ENCODE measurements at regions not wholly inside any gene's neighbourhood (a gene's known extent, or its start where the extent isn't known, plus 50 kb on each side); places are given as distances from the start of the nearest gene placed in this dataset.

DNA sequence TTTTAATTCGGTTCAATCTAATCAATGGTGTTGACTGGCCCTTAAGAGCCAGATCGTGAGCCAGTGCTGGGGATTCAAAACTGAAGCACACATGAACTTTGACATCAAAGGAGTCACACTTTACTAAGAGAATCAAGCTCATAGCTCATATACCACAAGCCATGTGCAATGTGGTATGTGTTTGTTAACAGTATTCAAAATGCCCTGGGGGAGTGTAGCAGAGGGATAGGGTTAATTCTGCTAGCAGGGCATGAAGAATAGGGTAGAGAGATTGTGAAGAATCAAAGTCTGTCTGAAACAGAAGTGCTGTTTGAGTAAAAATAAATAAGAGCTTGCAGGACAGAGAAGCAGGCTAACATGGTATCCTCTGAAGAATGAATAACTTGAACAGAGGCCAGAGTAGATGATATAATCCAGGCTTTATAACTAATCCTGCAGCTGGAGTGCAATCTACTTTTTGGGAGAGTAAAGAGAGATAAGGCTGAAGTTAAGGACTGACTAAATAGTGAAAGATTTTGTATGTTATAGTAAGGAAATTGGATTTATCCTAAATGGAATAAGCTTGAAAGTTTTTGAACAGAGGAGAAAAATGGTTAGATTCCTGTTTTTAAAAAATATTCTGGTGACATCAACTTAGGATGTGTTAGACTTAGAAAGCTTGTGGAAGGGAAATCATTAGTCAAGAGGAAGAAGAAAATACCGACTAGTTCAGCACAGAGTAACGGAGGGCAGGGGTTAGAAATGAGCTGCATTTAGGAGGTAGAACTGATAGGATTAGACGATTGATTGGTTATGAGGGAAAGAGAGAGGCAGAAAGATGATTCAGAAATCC lies 292.0 kb downstream of the NFKBIZ start:
- Histone ChIP-seq H2AK5ac (ENCODE audit: low read length) (no peak overlapping the region), H4K5ac (ENCODE audit: low read length) (no peak overlapping the region), H3K9ac (ENCODE audit: low read length) (no peak overlapping the region), H3K18ac (ENCODE audit: low read length) (no peak overlapping the region), H3K36me3 (ENCODE audit: control insufficient read depth, insufficient read depth, low read length) (no peaks in the 10 kb centered on the region), H3K79me2 (ENCODE audit: control insufficient read depth, insufficient read depth, low read length) (no peaks in the 10 kb centered on the region), H3K56ac (ENCODE audit: low read length) (no peak overlapping the region), H3K4me3 (ENCODE audit: low read length) (no peak overlapping the region), H3K27ac (ENCODE audit: low read depth, low read length) (no peak overlapping the region), H3K79me1 (ENCODE audit: low read length) (no peaks in the 10 kb centered on the region), H3K23ac (ENCODE audit: low read length) (no peak overlapping the region), H2BK5ac (ENCODE audit: low read length) (no peak overlapping the region), H3K4me2 (ENCODE audit: low read length) (no peak overlapping the region), H3K4me1 (ENCODE audit: control insufficient read depth, low read depth, low read length) (no peaks in the 10 kb centered on the region), H2BK15ac (replicated peaks; ENCODE audit: low read depth) (no peak overlapping the region), H2BK120ac (ENCODE audit: low read depth, low read length) (no peak overlapping the region), H3K4ac (ENCODE audit: low read depth, low read length) (no peak overlapping the region), H4K8ac (ENCODE audit: low read depth, low read length) (no peak overlapping the region), H3K27me3 (ENCODE audit: insufficient read depth, low read length, poor library complexity) (no peaks in the 10 kb centered on the region)
- no peak for DNase-seq
- WGBS (ENCODE audit: extremely low coverage, insufficient coverage, low lambda C conversion rate): no CpG with 5 or more reads among the region's 5 CpGs

DNA sequence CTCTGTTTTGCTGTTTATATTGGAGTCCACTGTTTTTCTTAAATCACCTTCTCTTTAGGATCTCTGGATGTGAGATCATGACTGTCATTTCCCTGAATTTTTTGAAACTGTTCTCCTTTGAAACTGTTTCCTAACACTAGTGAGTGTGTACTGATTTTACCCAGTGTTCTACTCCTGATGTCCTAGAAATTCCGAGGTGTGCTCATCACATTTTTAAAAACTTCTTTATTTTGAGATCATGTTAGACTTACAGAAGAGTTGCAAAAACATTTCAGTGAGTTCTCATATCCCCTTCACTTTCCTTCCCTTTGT lies 292.6 kb downstream of the NFKBIZ start:
- Histone ChIP-seq H2AK5ac (ENCODE audit: low read length) (no peak overlapping the region), H3K4me2 (ENCODE audit: low read length) (no peak overlapping the region), H3K9ac (ENCODE audit: low read length) (no peak overlapping the region), H2BK120ac (ENCODE audit: low read depth, low read length) (no peak overlapping the region), H3K4ac (ENCODE audit: low read depth, low read length) (no peak overlapping the region), H3K79me1 (ENCODE audit: low read length) (no peaks in the 10 kb centered on the region), H3K4me3 (ENCODE audit: low read length) (no peak overlapping the region), H4K8ac (ENCODE audit: low read depth, low read length) (no peak overlapping the region), H3K27me3 (ENCODE audit: insufficient read depth, low read length, poor library complexity) (no peaks in the 10 kb centered on the region), H2BK15ac (replicated peaks; ENCODE audit: low read depth) (no peak overlapping the region), H3K4me1 (ENCODE audit: control insufficient read depth, low read depth, low read length) (no peaks in the 10 kb centered on the region), H3K56ac (ENCODE audit: low read length) (no peak overlapping the region), H3K23ac (ENCODE audit: low read length) (no peak overlapping the region), H3K18ac (ENCODE audit: low read length) (no peak overlapping the region), H3K36me3 (ENCODE audit: control insufficient read depth, insufficient read depth, low read length) (no peaks in the 10 kb centered on the region), H3K79me2 (ENCODE audit: control insufficient read depth, insufficient read depth, low read length) (no peaks in the 10 kb centered on the region), H3K27ac (ENCODE audit: low read depth, low read length) (no peak overlapping the region), H2BK5ac (ENCODE audit: low read length) (no peak overlapping the region), H4K5ac (ENCODE audit: low read length) (no peak overlapping the region)
- WGBS (ENCODE audit: extremely low coverage, insufficient coverage, low lambda C conversion rate): no CpG with 5 or more reads among the region's 1 CpG
- no peak for DNase-seq

DNA sequence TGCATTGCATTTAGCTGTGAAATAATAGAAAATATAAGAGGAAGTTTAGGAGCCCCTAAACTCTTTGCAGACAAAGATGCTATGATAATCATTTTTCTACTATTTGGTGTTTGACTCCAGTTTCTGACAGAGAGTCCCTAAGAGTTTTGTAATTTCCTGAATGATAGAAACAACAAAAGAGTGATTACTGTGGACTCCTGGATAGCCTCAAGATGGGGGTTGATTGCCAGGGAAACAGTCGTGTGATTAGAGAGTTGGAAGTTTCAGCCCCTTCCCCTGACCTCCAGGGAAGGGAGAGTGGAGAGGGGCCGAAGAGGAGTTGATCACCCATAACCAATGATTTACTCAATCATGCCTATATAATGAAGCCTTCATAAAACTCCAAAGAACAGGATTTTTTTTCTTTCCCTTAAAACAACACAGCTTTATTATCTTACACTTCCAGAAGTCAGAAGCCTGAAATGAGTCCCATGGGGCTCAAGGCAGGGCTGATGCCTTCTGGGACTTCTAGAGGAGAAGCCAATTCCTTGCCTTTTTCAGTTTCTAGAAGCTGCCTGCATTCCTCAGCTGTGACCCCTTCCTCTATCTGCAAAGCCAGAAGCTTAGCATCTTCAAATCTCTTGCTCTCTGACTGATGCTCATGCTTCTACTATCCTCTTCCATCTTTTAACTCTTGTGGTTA lies 292.3 kb upstream of the ZPLD1 start:
- Histone ChIP-seq H3K23ac (ENCODE audit: low read length) (no peak overlapping the region), H3K4me3 (ENCODE audit: low read length) (no peak overlapping the region), H3K79me1 (ENCODE audit: low read length) (no peaks in the 10 kb centered on the region), H4K5ac (ENCODE audit: low read length) (no peak overlapping the region), H3K27ac (ENCODE audit: low read depth, low read length) (no peak overlapping the region), H3K79me2 (ENCODE audit: control insufficient read depth, insufficient read depth, low read length) (no peaks in the 10 kb centered on the region), H3K4me2 (ENCODE audit: low read length) (no peak overlapping the region), H3K18ac (ENCODE audit: low read length) (no peak overlapping the region), H3K27me3 (ENCODE audit: insufficient read depth, low read length, poor library complexity) (no peaks in the 10 kb centered on the region), H3K9ac (ENCODE audit: low read length) (no peak overlapping the region), H2AK5ac (ENCODE audit: low read length) (no peak overlapping the region), H2BK5ac (ENCODE audit: low read length) (no peak overlapping the region), H3K4ac (ENCODE audit: low read depth, low read length) (no peak overlapping the region), H3K36me3 (ENCODE audit: control insufficient read depth, insufficient read depth, low read length) (no peaks in the 10 kb centered on the region), H2BK15ac (replicated peaks; ENCODE audit: low read depth) (no peak overlapping the region), H4K8ac (ENCODE audit: low read depth, low read length) (no peak overlapping the region), H3K56ac (ENCODE audit: low read length) (no peak overlapping the region), H3K4me1 (ENCODE audit: control insufficient read depth, low read depth, low read length) (no peaks in the 10 kb centered on the region), H2BK120ac (ENCODE audit: low read depth, low read length) (no peak overlapping the region)
- DNase-seq: no peak
- WGBS (ENCODE audit: extremely low coverage, insufficient coverage, low lambda C conversion rate): no CpG with 5 or more reads among the region's 2 CpGs

DNA sequence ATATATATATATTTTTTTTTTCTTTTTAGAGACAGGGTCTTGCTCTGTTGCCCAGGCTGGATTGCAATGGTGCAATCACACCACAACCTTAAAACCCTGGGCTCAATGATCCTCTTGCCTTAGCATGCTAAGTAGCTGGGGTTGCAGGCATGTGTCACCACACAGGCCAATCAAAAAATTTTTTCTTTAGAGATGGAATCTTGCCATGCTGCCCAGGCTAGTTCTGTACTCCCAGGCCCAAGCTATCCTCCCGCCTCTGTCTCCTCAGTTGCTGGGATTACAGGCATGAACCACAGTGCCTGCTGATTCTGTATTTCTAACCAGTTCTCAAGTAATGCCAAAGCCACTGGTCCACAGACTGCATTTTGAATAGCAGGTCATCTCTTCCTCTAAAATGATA lies 291.3 kb upstream of the ZPLD1 start:
- Histone ChIP-seq H3K79me2 (ENCODE audit: control insufficient read depth, insufficient read depth, low read length) (no peaks in the 10 kb centered on the region), H3K23ac (ENCODE audit: low read length) (no peak overlapping the region), H3K27me3 (ENCODE audit: insufficient read depth, low read length, poor library complexity) (no peaks in the 10 kb centered on the region), H3K79me1 (ENCODE audit: low read length) (no peaks in the 10 kb centered on the region), H3K9ac (ENCODE audit: low read length) (no peak overlapping the region), H3K56ac (ENCODE audit: low read length) (no peak overlapping the region), H3K4ac (ENCODE audit: low read depth, low read length) (no peak overlapping the region), H3K27ac (ENCODE audit: low read depth, low read length) (no peak overlapping the region), H4K5ac (ENCODE audit: low read length) (no peak overlapping the region), H2BK5ac (ENCODE audit: low read length) (no peak overlapping the region), H3K18ac (ENCODE audit: low read length) (no peak overlapping the region), H2BK120ac (ENCODE audit: low read depth, low read length) (no peak overlapping the region), H3K4me3 (ENCODE audit: low read length) (no peak overlapping the region), H3K4me1 (ENCODE audit: control insufficient read depth, low read depth, low read length) (no peaks in the 10 kb centered on the region), H2BK15ac (replicated peaks; ENCODE audit: low read depth) (no peak overlapping the region), H4K8ac (ENCODE audit: low read depth, low read length) (no peak overlapping the region), H3K4me2 (ENCODE audit: low read length) (no peak overlapping the region), H2AK5ac (ENCODE audit: low read length) (no peak overlapping the region), H3K36me3 (ENCODE audit: control insufficient read depth, insufficient read depth, low read length) (no peaks in the 10 kb centered on the region)
- WGBS (ENCODE audit: extremely low coverage, insufficient coverage, low lambda C conversion rate): no CpG with 5 or more reads among the region's 1 CpG
- no peak for DNase-seq

DNA sequence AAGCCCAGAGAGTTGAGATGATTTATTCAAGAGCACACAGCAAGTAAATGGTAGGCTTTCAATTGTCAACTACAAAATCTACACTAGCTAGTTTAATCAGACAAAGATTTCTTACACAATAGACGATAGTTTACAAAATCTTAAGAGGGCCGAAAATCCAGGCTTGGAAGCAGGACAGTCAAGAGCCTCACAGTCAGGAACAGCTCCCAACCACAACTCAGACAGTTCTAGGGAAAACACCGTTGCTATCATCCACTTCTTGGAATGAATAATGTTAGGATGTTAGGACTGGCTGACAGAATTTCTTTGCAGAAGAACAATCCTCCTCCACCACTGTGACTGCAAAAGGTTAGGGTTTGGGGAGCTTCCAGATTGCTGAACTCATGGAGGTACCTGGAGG lies 290.8 kb upstream of the ZPLD1 start:
- no peak overlapping the region for H2BK120ac ChIP-seq (ENCODE audit: low read depth, low read length)

More for the DNA sequence above, 290.8 kb upstream of the ZPLD1 start:
- Histone ChIP-seq H3K4ac (ENCODE audit: low read depth, low read length) (no peak overlapping the region), H3K56ac (ENCODE audit: low read length) (no peak overlapping the region), H3K79me1 (ENCODE audit: low read length) (no peaks in the 10 kb centered on the region), H3K4me2 (ENCODE audit: low read length) (no peak overlapping the region), H3K79me2 (ENCODE audit: control insufficient read depth, insufficient read depth, low read length) (no peaks in the 10 kb centered on the region), H2BK15ac (replicated peaks; ENCODE audit: low read depth) (no peak overlapping the region), H3K23ac (ENCODE audit: low read length) (no peak overlapping the region), H3K18ac (ENCODE audit: low read length) (no peak overlapping the region), H4K8ac (ENCODE audit: low read depth, low read length) (no peak overlapping the region), H3K36me3 (ENCODE audit: control insufficient read depth, insufficient read depth, low read length) (no peaks in the 10 kb centered on the region), H2AK5ac (ENCODE audit: low read length) (no peak overlapping the region), H2BK5ac (ENCODE audit: low read length) (no peak overlapping the region), H4K5ac (ENCODE audit: low read length) (no peak overlapping the region), H3K4me1 (ENCODE audit: control insufficient read depth, low read depth, low read length) (no peaks in the 10 kb centered on the region), H3K4me3 (ENCODE audit: low read length) (no peak overlapping the region), H3K9ac (ENCODE audit: low read length) (no peak overlapping the region), H3K27me3 (ENCODE audit: insufficient read depth, low read length, poor library complexity) (no peaks in the 10 kb centered on the region), H3K27ac (ENCODE audit: low read depth, low read length) (no peak overlapping the region)
- WGBS (ENCODE audit: extremely low coverage, insufficient coverage, low lambda C conversion rate): no CpG with 5 or more reads among the region's 3 CpGs
- DNase-seq: no peak
